GM20000 (cell line): ENCODE measurements at regions not wholly inside any gene's neighbourhood (a gene's known extent, or its start where the extent isn't known, plus 50 kb on each side); places are given as distances from the start of the nearest gene placed in this dataset.

Source experiments
- DNase-seq: peaks from one replicate; pipeline ENCODE4 v3.0.0; 2012; ENCODE audit warnings: low spot score
- CTCF ChIP-seq: IDR thresholded peaks from 2 replicates; pipeline ENCODE4 v1.5.1; 2012; ENCODE audit warnings: mild to moderate bottlenecking, control low read depth; ENCODE audit errors: extremely low read depth, missing control alignments

GRCh38 chr13:95433537-95433936, 119.0 kb upstream of the CLDN10 start:
- no peak for TF ChIP-seq CTCF
- DNase-seq: no peak

GRCh38 chr13:95434111-95434510, 118.4 kb upstream of the CLDN10 start:
- DNase-seq: no peak
- no peak for TF ChIP-seq CTCF

GRCh38 chr13:95437561-95437960, 115.0 kb upstream of the CLDN10 start:
- no peak for DNase-seq
- no peak for TF ChIP-seq CTCF

GRCh38 chr13:95438297-95438696, 114.2 kb upstream of the CLDN10 start:
- no peak for TF ChIP-seq CTCF
- DNase-seq: no peak

- DNase-seq: no peak
- TF ChIP-seq CTCF: no peak
These were observed 112.0 kb upstream of the CLDN10 start for GRCh38 chr13:95440441-95441088.

- TF ChIP-seq CTCF: no peak
- no peak for DNase-seq
These were observed 111.2 kb upstream of the CLDN10 start for GRCh38 chr13:95441326-95441725.

GRCh38 chr13:95444006-95444730, 108.4 kb upstream of the CLDN10 start:
- no peak for TF ChIP-seq CTCF
- no peak for DNase-seq
